Suprapubic skin (tissue), 4 donors: ENCODE measurements at regions not wholly inside any gene's neighbourhood (a gene's known extent, or its start where the extent isn't known, plus 50 kb on each side); places are given as distances from the start of the nearest gene placed in this dataset.
"Not testable (repeated sequence)": the region's sequence is repeated elsewhere in the genome, so short reads cannot be mapped to it uniquely, and the experiment has no call there.

Source experiments
- DNase-seq, 2 donors: peaks; one replicate each; pipeline ENCODE4 v3.0.0-alpha.2; 2019; ENCODE audit warnings: low spot score in 2 of 2
- H3K27ac ChIP-seq: fragments of 200-600 bp; sonication (generic); one replicate; pipeline ENCODE4 v1.5.1; 2019
- H3K27me3 ChIP-seq: fragments of 200-600 bp; sonication (generic); one replicate; pipeline ENCODE4 v1.5.1; 2019
- H3K36me3 ChIP-seq: fragments of 200-600 bp; sonication (generic); one replicate; pipeline ENCODE4 v1.5.1; 2019
- H3K4me1 ChIP-seq: fragments of 200-600 bp; sonication (generic); one replicate; pipeline ENCODE4 v1.5.1; 2019
- H3K4me3 ChIP-seq: fragments of 200-600 bp; sonication (generic); one replicate; pipeline ENCODE4 v1.5.1; 2019; ENCODE audit warnings: mild to moderate bottlenecking
- H3K9me3 ChIP-seq: fragments of 200-600 bp; sonication (generic); one replicate; pipeline ENCODE4 v1.5.1; 2019
- EP300 ChIP-seq: sonication (generic); formaldehyde crosslinking; IDR thresholded peaks from one replicate; pipeline ENCODE4 v1.6.1; 2017; ENCODE audit warnings: antibody characterized with exemption
- POLR2A ChIP-seq, 2 donors: fragments of 450-650 bp; IDR thresholded peaks; one replicate each; pipeline ENCODE4 v1.6.1; 2017; ENCODE audit warnings: antibody characterized with exemption in 2 of 2, mild to moderate bottlenecking in 2 of 2, moderate library complexity in 2 of 2
- POLR2AphosphoS5 ChIP-seq, 3 donors: sonication (generic); formaldehyde crosslinking; IDR thresholded peaks; one replicate each; pipeline ENCODE4 v1.6.1; 2017; ENCODE audit warnings: antibody characterized with exemption in 3 of 3
- WGBS: methylation state at CpG from one replicate; pipeline ENCODE4 v1.1.5; 2018; 5-methylcytosine and 5-hydroxymethylcytosine counted together
- TF ChIP-seq, protein P1 (sequence below), 2 donors: fragments of 200-600 bp in 1 of 2; fragments of 450-650 bp in 1 of 2; sonication (generic) in 1 of 2; IDR thresholded peaks; one replicate each; pipeline ENCODE4 v1.5.1; 2016 to 2019; ENCODE audit warnings: antibody characterized with exemption in 2 of 2, mild to moderate bottlenecking in 1 of 2, moderate library complexity in 1 of 2

DNA sequence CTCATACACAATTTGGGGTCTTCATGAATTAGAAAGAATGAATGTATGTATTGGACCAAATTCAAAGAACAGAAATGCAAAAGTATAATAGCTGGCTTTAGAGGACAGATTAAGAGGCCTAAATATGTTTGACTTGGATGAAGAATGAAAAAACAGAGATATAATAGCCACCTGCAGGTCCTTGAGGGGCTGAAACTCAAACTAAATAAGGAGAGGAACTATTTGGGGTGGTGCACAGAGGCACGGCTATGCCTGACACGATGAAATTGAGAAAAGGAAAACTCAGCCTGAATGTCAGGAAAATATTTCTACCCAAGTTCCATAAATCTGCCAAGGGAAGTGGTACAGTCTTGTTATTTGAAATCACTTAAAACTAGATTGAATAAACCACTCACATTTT, 222.9 kb upstream of the DDHD1 start:
- WGBS = 39% methylated on average over 2 of the region's 2 CpGs
- no peak overlapping the region for H3K4me3 ChIP-seq
- DNase-seq = no peak
- no peaks in the 10 kb centered on the region for H3K36me3 ChIP-seq
- no peak overlapping the region for H3K27ac ChIP-seq
- no peaks in the 10 kb centered on the region for H3K9me3 ChIP-seq
- no peaks in the 10 kb centered on the region for H3K4me1 ChIP-seq
- H3K27me3 ChIP-seq = no peaks in the 10 kb centered on the region
- TF ChIP-seq POLR2AphosphoS5 (IDR thresholded peaks at IDR 0.05) = no peak

GRCh38 chr14:53375599-53375998, 222.5 kb upstream of the DDHD1 start:
- Histone ChIP-seq H3K4me3 (no peak overlapping the region), H3K27me3 (no peaks in the 10 kb centered on the region), H3K9me3 (no peaks in the 10 kb centered on the region), H3K36me3 (no peaks in the 10 kb centered on the region), H3K4me1 (no peaks in the 10 kb centered on the region), H3K27ac (no peak overlapping the region)
- TF ChIP-seq POLR2AphosphoS5 (IDR thresholded peaks at IDR 0.05) (no peak), POLR2A (IDR thresholded peaks at IDR 0.05) (no peak), EP300 (no peak)
- TF ChIP-seq, protein P1, sequence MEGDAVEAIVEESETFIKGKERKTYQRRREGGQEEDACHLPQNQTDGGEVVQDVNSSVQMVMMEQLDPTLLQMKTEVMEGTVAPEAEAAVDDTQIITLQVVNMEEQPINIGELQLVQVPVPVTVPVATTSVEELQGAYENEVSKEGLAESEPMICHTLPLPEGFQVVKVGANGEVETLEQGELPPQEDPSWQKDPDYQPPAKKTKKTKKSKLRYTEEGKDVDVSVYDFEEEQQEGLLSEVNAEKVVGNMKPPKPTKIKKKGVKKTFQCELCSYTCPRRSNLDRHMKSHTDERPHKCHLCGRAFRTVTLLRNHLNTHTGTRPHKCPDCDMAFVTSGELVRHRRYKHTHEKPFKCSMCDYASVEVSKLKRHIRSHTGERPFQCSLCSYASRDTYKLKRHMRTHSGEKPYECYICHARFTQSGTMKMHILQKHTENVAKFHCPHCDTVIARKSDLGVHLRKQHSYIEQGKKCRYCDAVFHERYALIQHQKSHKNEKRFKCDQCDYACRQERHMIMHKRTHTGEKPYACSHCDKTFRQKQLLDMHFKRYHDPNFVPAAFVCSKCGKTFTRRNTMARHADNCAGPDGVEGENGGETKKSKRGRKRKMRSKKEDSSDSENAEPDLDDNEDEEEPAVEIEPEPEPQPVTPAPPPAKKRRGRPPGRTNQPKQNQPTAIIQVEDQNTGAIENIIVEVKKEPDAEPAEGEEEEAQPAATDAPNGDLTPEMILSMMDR (IDR thresholded peaks at IDR 0.05) = no peak
- DNase-seq = no peak
- WGBS = 69% methylated on average over 3 of the region's 3 CpGs

DNA sequence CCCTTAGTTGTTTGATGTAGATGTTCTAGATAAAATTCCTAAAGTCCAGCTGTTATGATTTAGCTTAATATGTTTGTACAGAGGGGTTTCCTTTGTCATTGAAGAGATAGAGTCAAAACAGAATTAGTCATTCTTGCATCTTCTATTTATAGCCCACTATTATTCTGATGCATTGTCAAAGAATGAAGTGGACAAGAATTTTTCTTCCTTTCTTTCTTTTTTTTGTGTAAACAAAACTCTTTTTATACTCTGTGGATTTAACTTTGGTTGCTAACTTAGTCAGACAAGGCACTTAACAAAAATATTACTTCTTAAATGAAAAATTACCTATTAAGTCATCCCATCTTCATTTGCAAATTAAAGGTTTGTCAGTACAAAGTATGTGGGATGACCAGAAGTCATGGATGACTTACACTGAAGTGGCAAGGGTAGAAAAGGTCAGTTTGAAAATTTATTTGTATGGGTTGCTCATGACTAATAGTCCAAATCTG, 215.6 kb upstream of the DDHD1 start:
- H3K27me3 ChIP-seq = no peaks in the 10 kb centered on the region
- TF ChIP-seq POLR2A (IDR thresholded peaks at IDR 0.05) (no peak), POLR2AphosphoS5 (IDR thresholded peaks at IDR 0.05) (no peak), EP300 (no peak)
- TF ChIP-seq, protein P1 (IDR thresholded peaks at IDR 0.05) = no peak

DNA sequence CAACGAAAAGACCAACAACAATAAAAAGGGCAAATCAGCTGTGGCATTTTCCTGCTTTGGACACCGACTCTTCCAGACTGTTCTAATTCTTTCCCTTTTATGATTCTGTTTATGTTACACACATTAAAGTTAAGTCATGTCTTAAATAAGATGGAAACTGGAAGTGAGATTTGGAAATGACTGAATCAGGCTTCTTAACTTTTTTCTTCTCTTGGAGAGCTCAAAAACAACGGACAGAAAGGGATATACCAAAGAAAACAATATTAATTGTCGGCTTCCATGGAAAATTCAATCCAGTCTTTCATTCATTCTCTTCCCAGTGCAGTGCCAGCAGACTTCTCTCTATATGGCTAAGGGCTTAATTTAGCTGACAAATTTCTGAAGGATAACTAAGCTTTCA, 214.9 kb upstream of the DDHD1 start:
- no peak for TF ChIP-seq EP300
- no peak for TF ChIP-seq POLR2A (IDR thresholded peaks at IDR 0.05)
- TF ChIP-seq, protein P1 (IDR thresholded peaks at IDR 0.05) = no peak
- TF ChIP-seq POLR2AphosphoS5 (IDR thresholded peaks at IDR 0.05) = no peak
- no peaks in the 10 kb centered on the region for H3K36me3 ChIP-seq
- WGBS = 55% methylated on average over 4 of the region's 4 CpGs
- no peaks in the 10 kb centered on the region for H3K4me1 ChIP-seq
- H3K27ac ChIP-seq = peak overlapping the region; percentile 83
- H3K27me3 ChIP-seq = no peaks in the 10 kb centered on the region
- DNase-seq = no peak
- H3K9me3 ChIP-seq = no peaks in the 10 kb centered on the region
- H3K4me3 ChIP-seq = no peak overlapping the region

More for the DNA sequence above, 215.6 kb upstream of the DDHD1 start:
- H3K36me3 ChIP-seq = no peaks in the 10 kb centered on the region
- no peaks in the 10 kb centered on the region for H3K9me3 ChIP-seq
- no peak for DNase-seq
- no peaks in the 10 kb centered on the region for H3K4me1 ChIP-seq
- no peak overlapping the region for H3K4me3 ChIP-seq
- peak overlapping the region; percentile 83 for H3K27ac ChIP-seq

DNA sequence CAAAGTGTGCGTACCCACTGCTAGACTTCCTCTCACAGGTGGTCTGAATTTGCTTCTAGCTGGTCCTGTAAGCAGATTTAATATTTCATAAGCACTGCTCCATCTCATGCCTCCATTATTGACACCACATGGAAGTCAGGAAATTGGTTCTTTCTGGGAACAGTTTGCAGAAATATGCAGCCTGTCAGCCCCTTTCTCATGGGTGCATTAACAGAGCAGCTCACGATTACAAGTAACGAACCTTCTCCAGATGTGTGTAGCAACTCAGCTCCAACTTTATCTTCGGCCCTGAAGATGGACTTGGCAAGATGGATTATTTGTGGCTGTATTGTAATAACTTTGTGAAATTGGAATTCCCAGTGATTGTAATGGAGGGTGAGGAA, 214.5 kb upstream of the DDHD1 start:
- H3K27ac ChIP-seq = peak overlapping the region; percentile 83
- no peaks in the 10 kb centered on the region for H3K9me3 ChIP-seq
- H3K4me3 ChIP-seq = no peak overlapping the region
- H3K27me3 ChIP-seq = no peaks in the 10 kb centered on the region
- no peaks in the 10 kb centered on the region for H3K4me1 ChIP-seq
- no peak for DNase-seq
- 53% methylated on average over 4 of the region's 4 CpGs for WGBS
- TF ChIP-seq POLR2A (IDR thresholded peaks at IDR 0.05) (no peak), EP300 (no peak), POLR2AphosphoS5 (IDR thresholded peaks at IDR 0.05) (no peak)
- TF ChIP-seq, protein P1 (IDR thresholded peaks at IDR 0.05) = no peak
- H3K36me3 ChIP-seq = no peaks in the 10 kb centered on the region

- H3K9me3 ChIP-seq = no peaks in the 10 kb centered on the region
- H3K4me3 ChIP-seq = no peak overlapping the region
- no peaks in the 10 kb centered on the region for H3K36me3 ChIP-seq
- 96% methylated on average over 3 of the region's 3 CpGs for WGBS
- no peak for DNase-seq
- no peaks in the 10 kb centered on the region for H3K4me1 ChIP-seq
- TF ChIP-seq POLR2A (IDR thresholded peaks at IDR 0.05) (no peak), EP300 (no peak), POLR2AphosphoS5 (IDR thresholded peaks at IDR 0.05) (no peak)
- TF ChIP-seq, protein P1 (IDR thresholded peaks at IDR 0.05) = no peak
- peak overlapping the region; percentile 83 for H3K27ac ChIP-seq
- no peaks in the 10 kb centered on the region for H3K27me3 ChIP-seq
Observed at GRCh38 chr14:53365486-53366130, 212.5 kb upstream of the DDHD1 start.

DNA sequence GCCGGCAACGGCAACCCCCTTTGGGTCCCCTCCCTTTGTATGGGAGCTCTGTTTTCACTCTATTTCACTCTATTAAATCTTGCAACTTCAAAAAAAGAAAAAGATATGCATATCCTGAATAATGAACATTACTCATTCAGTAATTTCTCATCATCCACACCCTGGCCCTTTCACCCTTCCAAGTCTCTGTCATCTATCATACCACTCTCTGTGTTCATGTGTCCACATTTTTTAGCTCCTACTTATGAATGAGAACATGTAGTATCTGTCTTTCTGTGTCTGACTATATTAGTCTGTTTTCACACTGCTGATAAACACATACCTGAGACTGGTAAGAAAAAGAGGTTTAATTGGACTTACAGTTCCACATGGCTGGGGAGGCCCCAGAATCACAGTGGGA, 209.8 kb upstream of the DDHD1 start:
- WGBS = 87% methylated on average over 2 of the region's 2 CpGs
- not testable (repeated sequence) for H3K4me1 ChIP-seq

More for the DNA sequence above, 209.8 kb upstream of the DDHD1 start:
- H3K9me3 ChIP-seq, H3K36me3 ChIP-seq, H3K27me3 ChIP-seq, H3K4me3 ChIP-seq, DNase-seq: not testable (repeated sequence)
- peak overlapping the region; percentile 6 for H3K27ac ChIP-seq
